SK-N-SH (cell line): ENCODE measurements at regions not wholly inside any gene's neighbourhood (a gene's known extent, or its start where the extent isn't known, plus 50 kb on each side); places are given as distances from the start of the nearest gene placed in this dataset.

ENCODE experiments used
- CTCF ChIA-PET: fragments of 300-600, 350-600 bp; formaldehyde crosslinking; extraction: SDS; loops from one replicate; lab custom pipeline; 2021; lab: Yijun Ruan, JAX
- POLR2A ChIA-PET: fragments of 350-600 bp; sonication (Branson Sonifier 250); formaldehyde crosslinking; extraction: SDS; loops from one replicate; lab custom pipeline; 2020; ENCODE audit warnings: antibody characterized with exemption, inconsistent platforms; lab: Yijun Ruan, JAX
- DNase-seq: peaks from one replicate; pipeline ENCODE4 v3.0.0; 2012
- H2AFZ ChIP-seq: fragments of 200-600 bp; sonication (generic); 2 replicates; pipeline ENCODE4 v1.8.1; 2016; ENCODE audit warnings: antibody characterized with exemption, mild to moderate bottlenecking, low read depth
- H3F3A ChIP-seq: fragments of 200-600 bp; sonication (generic); replicated peaks from 2 replicates; pipeline ENCODE3; 2016; ENCODE audit warnings: antibody characterized with exemption, mild to moderate bottlenecking; ENCODE audit not compliant: insufficient read depth
- H3K27ac ChIP-seq, 2 experiments: fragments of 200-500 bp in 1 of 2; fragments of 200-600 bp in 1 of 2; sonication (Bioruptor generic) in 1 of 2; sonication (generic), shearing (Covaris generic) in 1 of 2; 2 replicates each; pipeline versions ENCODE4 v1.5.1 to v1.6.1; 2014 to 2016; ENCODE audit warnings: low read depth in 2 of 2, inconsistent platforms in 1 of 2, low read length in 1 of 2, mild to moderate bottlenecking in 1 of 2, mixed read lengths in 1 of 2
- H3K27me3 ChIP-seq: fragments of 200-600 bp; sonication (generic), shearing (Covaris generic); 2 replicates; pipeline ENCODE4 v1.6.1; 2016; ENCODE audit warnings: mixed run types; ENCODE audit not compliant: insufficient read depth
- H3K36me3 ChIP-seq, 2 experiments: fragments of 200-500 bp in 1 of 2; fragments of 200-600 bp in 1 of 2; sonication (Bioruptor generic) in 1 of 2; sonication (generic) in 1 of 2; replicated peaks in 1 of 2; 2 replicates each; pipeline versions ENCODE3 to v1.5.1; 2014 to 2016; ENCODE audit warnings: low read length in 1 of 2, mild to moderate bottlenecking in 1 of 2; ENCODE audit not compliant: insufficient read depth in 2 of 2, control insufficient read depth in 1 of 2
- H3K4me1 ChIP-seq, 2 experiments: fragments of 200-500 bp in 1 of 2; fragments of 200-600 bp in 1 of 2; sonication (Bioruptor generic) in 1 of 2; sonication (generic), shearing (Covaris generic) in 1 of 2; 2 replicates each; pipeline versions ENCODE4 v1.5.1 to v1.6.1; 2014 to 2016; ENCODE audit warnings: low read depth in 1 of 2, low read length in 1 of 2, mixed run types in 1 of 2; ENCODE audit not compliant: insufficient read depth in 2 of 2, control insufficient read depth in 1 of 2
- H3K4me2 ChIP-seq: fragments of 200-600 bp; sonication (generic), shearing (Covaris generic); 2 replicates; pipeline ENCODE4 v1.6.1; 2017; ENCODE audit warnings: mixed run types
- H3K4me3 ChIP-seq, 2 experiments: fragments of 200-500 bp in 1 of 2; fragments of 200-600 bp in 1 of 2; sonication (Bioruptor generic) in 1 of 2; sonication (generic), shearing (Covaris generic) in 1 of 2; 2 replicates each; pipeline versions ENCODE4 v1.5.1 to v1.8.1; 2014 to 2016; ENCODE audit warnings: low read depth in 2 of 2, inconsistent platforms in 1 of 2, low read length in 1 of 2, mild to moderate bottlenecking in 1 of 2, mixed read lengths in 1 of 2, moderate library complexity in 1 of 2
- H3K79me2 ChIP-seq: fragments of 200-600 bp; sonication (generic); 2 replicates; pipeline ENCODE4 v1.8.1; 2017; ENCODE audit warnings: mild to moderate bottlenecking; ENCODE audit not compliant: insufficient read depth
- H3K9ac ChIP-seq: fragments of 200-600 bp; sonication (generic); 2 replicates; pipeline ENCODE4 v1.6.1; 2017; ENCODE audit warnings: mixed run types
- H3K9me2 ChIP-seq: fragments of 200-600 bp; sonication (generic); 2 replicates; pipeline ENCODE4 v1.6.1; 2017; ENCODE audit warnings: mixed run types
- H3K9me3 ChIP-seq: fragments of 200-600 bp; sonication (generic); 2 replicates; pipeline ENCODE4 v1.6.1; 2017; ENCODE audit warnings: mixed run types, mild to moderate bottlenecking, moderate library complexity
- H4K20me1 ChIP-seq: fragments of 200-600 bp; sonication (generic); 2 replicates; pipeline ENCODE4 v1.6.1; 2017; ENCODE audit warnings: mild to moderate bottlenecking, mixed run types; ENCODE audit not compliant: insufficient read depth
- EP300 ChIP-seq, 2 experiments: IDR thresholded peaks; 2 replicates each; pipeline versions ENCODE4 v1.4.0 to v1.6.1; 2012; ENCODE audit warnings: borderline replicate concordance in 1 of 2, low read depth in 1 of 2, low read length in 1 of 2
- FOXM1 ChIP-seq: IDR thresholded peaks from 2 replicates; pipeline ENCODE4 v1.4.0; 2012; ENCODE audit warnings: low read depth, mild to moderate bottlenecking
- GATA2 ChIP-seq: sonication (generic); formaldehyde crosslinking; IDR thresholded peaks from 2 replicates; pipeline ENCODE4 v1.5.0; 2020; ENCODE audit warnings: mild to moderate bottlenecking, missing genetic modification reagents
- MEF2A ChIP-seq: IDR thresholded peaks from 2 replicates; pipeline ENCODE4 v1.4.0; 2012; ENCODE audit warnings: low read depth, borderline replicate concordance
- NFIC ChIP-seq: IDR thresholded peaks from 2 replicates; pipeline ENCODE4 v1.4.0; 2012; ENCODE audit warnings: borderline replicate concordance
- RFX5 ChIP-seq: IDR thresholded peaks from 2 replicates; pipeline ENCODE4 v1.6.1; 2012; ENCODE audit warnings: mild to moderate bottlenecking, improper control_type of control experiment, low read length
- SMC3 ChIP-seq: IDR thresholded peaks from 2 replicates; pipeline ENCODE4 v1.6.1; 2012; ENCODE audit warnings: low read depth, low read length, improper control_type of control experiment
- TAF1 ChIP-seq: IDR thresholded peaks from 2 replicates; pipeline ENCODE4 v1.6.1; 2012; ENCODE audit warnings: low read depth, mild to moderate bottlenecking, low read length, moderate library complexity, borderline replicate concordance
- WGBS: methylation state at CpG from one replicate; pipeline ENCODE4 v1.1.6; 2017; ENCODE audit warnings: low lambda C conversion rate; 5-methylcytosine and 5-hydroxymethylcytosine counted together

GRCh38 chr7:95646350-95646749 is 50.0 kb upstream of the PDK4 start:
- Histone ChIP-seq H3K27ac (no peak overlapping the region), H3K9me3 (no peaks in the 10 kb centered on the region), H3K79me2 (no peaks in the 10 kb centered on the region), H4K20me1 (no peaks in the 10 kb centered on the region), H3K9ac (no peak overlapping the region), H3K4me3 (no peak overlapping the region), H3K4me1 (no peaks in the 10 kb centered on the region), H3K36me3 (no peaks in the 10 kb centered on the region), H2AFZ (no peak overlapping the region), H3K27me3 (peaks cover 55% of the 10 kb centered on the region), H3F3A (no peaks in the 10 kb centered on the region), H3K4me2 (no peak overlapping the region), H3K9me2 (no peaks in the 10 kb centered on the region)
- DNase-seq = no peak
- WGBS = 3% methylated on average over 1 of the region's 1 CpG
- TF ChIP-seq NFIC (no peak), GATA2 (CRISPR knock-in tag) (no peak), MEF2A (no peak), EP300 (IDR thresholded peaks at IDR 0.05; ENCODE audit: borderline replicate concordance in 1 of 2, low read depth in 1 of 2, low read length in 1 of 2) (no peak), TAF1 (no peak), FOXM1 (no peak), SMC3 (no peak), RFX5 (no peak)
- CTCF ChIA-PET = no interaction called here
- POLR2A ChIA-PET = no interaction called here
